ENCODE measurements at regions not wholly inside any gene's neighbourhood (a gene's known extent, or its start where the extent isn't known, plus 50 kb on each side); places are given as distances from the start of the nearest gene placed in this dataset.

DNA sequence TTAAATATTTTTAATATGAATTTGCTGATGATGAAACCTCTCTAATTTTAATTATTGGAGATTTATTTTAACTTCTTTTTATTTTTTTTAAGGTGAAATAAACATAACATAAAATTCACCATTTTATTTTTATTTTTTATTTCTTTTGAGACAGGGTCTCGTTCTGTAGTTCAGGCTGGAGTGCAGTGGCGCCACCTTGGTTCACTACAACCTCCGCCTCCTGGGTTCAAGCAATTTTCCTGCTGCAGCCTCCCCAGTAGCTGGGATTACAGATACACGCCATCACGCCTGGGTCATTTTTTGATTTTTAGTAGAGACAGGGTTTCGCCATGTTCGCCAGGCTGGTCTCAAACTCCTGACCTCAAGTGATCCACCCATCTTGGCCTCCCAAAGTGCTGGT lies 402.9 kb downstream of the PRR16 start:
- no peaks in the 10 kb centered on the region for H3K79me2 ChIP-seq (ENCODE audit: control insufficient read depth, insufficient read depth, low read length)
- ATAC-seq (ENCODE audit: low read depth) (no peak), DNase-seq (no peak)
- no peaks in the 10 kb centered on the region for H3K27me3 ChIP-seq (replicated peaks in 1 of 4; ENCODE audit: control extremely low read depth in 1 of 4, control insufficient read depth in 3 of 4, insufficient read depth in 4 of 4, low read length in 3 of 4)
- Mint-ChIP-seq H3K4me1 (no peaks in the 10 kb centered on the region), H3K27ac (no peak overlapping the region), H3K4me3 (no peak overlapping the region), H3K9me3 (ENCODE audit: insufficient read depth) (no peaks in the 10 kb centered on the region), H3K27me3 (no peaks in the 10 kb centered on the region)
- no peaks in the 10 kb centered on the region for H3K4me1 ChIP-seq (ENCODE audit: control insufficient read depth in 2 of 2, insufficient read depth in 2 of 2, low read length in 2 of 2)
- no peak overlapping the region for H3K27ac ChIP-seq (ENCODE audit: low read length in 2 of 2)
- H3K4me2 ChIP-seq (replicated peaks; ENCODE audit: low read depth, low read length, poor library complexity, severe bottlenecking): no peak overlapping the region
- TF ChIP-seq, protein P1, sequence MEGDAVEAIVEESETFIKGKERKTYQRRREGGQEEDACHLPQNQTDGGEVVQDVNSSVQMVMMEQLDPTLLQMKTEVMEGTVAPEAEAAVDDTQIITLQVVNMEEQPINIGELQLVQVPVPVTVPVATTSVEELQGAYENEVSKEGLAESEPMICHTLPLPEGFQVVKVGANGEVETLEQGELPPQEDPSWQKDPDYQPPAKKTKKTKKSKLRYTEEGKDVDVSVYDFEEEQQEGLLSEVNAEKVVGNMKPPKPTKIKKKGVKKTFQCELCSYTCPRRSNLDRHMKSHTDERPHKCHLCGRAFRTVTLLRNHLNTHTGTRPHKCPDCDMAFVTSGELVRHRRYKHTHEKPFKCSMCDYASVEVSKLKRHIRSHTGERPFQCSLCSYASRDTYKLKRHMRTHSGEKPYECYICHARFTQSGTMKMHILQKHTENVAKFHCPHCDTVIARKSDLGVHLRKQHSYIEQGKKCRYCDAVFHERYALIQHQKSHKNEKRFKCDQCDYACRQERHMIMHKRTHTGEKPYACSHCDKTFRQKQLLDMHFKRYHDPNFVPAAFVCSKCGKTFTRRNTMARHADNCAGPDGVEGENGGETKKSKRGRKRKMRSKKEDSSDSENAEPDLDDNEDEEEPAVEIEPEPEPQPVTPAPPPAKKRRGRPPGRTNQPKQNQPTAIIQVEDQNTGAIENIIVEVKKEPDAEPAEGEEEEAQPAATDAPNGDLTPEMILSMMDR (IDR thresholded peaks at IDR 0.05): no peak
- TF ChIP-seq EZH2 (IDR thresholded peaks at IDR 0.05; ENCODE audit: borderline replicate concordance, insufficient read depth, low read depth, low read length, poor library complexity, severe bottlenecking): no peak
- ChIA-PET CTCF (no interaction called here), POLR2A (no interaction called here)
- no peaks in the 10 kb centered on the region for H3K9me3 ChIP-seq (ENCODE audit: control extremely low read depth in 1 of 3, control insufficient read depth in 2 of 3, insufficient read depth in 1 of 3, low read length in 2 of 3)
- intact Hi-C loops (cut with micrococcal nuclease): no loop called here
- H3K36me3 ChIP-seq (replicated peaks in 1 of 2; ENCODE audit: control extremely low read depth in 1 of 2, control insufficient read depth in 1 of 2, extremely low read depth in 1 of 2, insufficient read depth in 2 of 2, low read length in 1 of 2): no peaks in the 10 kb centered on the region
- no peak overlapping the region for H2AFZ ChIP-seq (ENCODE audit: insufficient read depth, low read depth, low read length, poor library complexity, severe bottlenecking)
- H4K20me1 ChIP-seq (ENCODE audit: control insufficient read depth, insufficient read depth, low read length, poor library complexity, severe bottlenecking): no peaks in the 10 kb centered on the region
- 98% methylated on average over 7 of the region's 7 CpGs for WGBS (ENCODE audit: insufficient coverage)
- H3K4me3 ChIP-seq (ENCODE audit: control extremely low read depth in 1 of 5, extremely low read depth in 1 of 5, insufficient read depth in 1 of 5, low read depth in 2 of 5, low read length in 4 of 5): no peak overlapping the region
- no peak overlapping the region for H3K9ac ChIP-seq (ENCODE audit: low read length)

DNA sequence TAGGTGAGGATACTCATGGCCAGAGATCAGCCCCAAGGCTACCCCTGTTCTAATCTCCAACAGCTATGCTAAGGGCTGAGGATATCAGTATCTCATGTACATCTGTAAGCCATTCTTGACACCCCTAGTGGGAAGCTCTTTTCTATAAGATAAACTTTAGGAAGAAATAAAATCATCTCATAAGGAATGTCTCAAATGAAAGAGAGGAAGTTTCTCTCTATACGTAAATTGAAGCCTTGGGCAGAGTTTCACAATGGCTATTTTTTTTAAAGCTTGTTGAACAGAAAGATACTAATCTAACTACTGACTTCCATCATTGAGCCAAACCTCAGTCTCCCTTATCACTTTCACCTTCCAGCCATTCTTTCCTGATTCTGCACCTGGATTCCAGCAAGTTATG lies 405.7 kb downstream of the PRR16 start:
- ChIA-PET CTCF (no interaction called here), POLR2A (no interaction called here)
- no peak for TF ChIP-seq EZH2 (IDR thresholded peaks at IDR 0.05; ENCODE audit: borderline replicate concordance, insufficient read depth, low read depth, low read length, poor library complexity, severe bottlenecking)
- TF ChIP-seq, protein P1 (IDR thresholded peaks at IDR 0.05): no peak
- no peak overlapping the region for H3K27ac ChIP-seq (ENCODE audit: low read length in 2 of 2)
- no peak overlapping the region for H3K4me3 ChIP-seq (ENCODE audit: control extremely low read depth in 1 of 5, extremely low read depth in 1 of 5, insufficient read depth in 1 of 5, low read depth in 2 of 5, low read length in 4 of 5)
- Mint-ChIP-seq H3K27me3 (no peaks in the 10 kb centered on the region), H3K4me1 (no peaks in the 10 kb centered on the region), H3K4me3 (no peak overlapping the region), H3K27ac (no peak overlapping the region), H3K9me3 (ENCODE audit: insufficient read depth) (no peaks in the 10 kb centered on the region)
- H3K79me2 ChIP-seq (ENCODE audit: control insufficient read depth, insufficient read depth, low read length): no peaks in the 10 kb centered on the region
- H2AFZ ChIP-seq (ENCODE audit: insufficient read depth, low read depth, low read length, poor library complexity, severe bottlenecking): no peak overlapping the region
- no peaks in the 10 kb centered on the region for H4K20me1 ChIP-seq (ENCODE audit: control insufficient read depth, insufficient read depth, low read length, poor library complexity, severe bottlenecking)
- no peak overlapping the region for H3K4me2 ChIP-seq (replicated peaks; ENCODE audit: low read depth, low read length, poor library complexity, severe bottlenecking)
- H3K9ac ChIP-seq (ENCODE audit: low read length): no peak overlapping the region
- no peak for ATAC-seq (ENCODE audit: low read depth)
- no peaks in the 10 kb centered on the region for H3K36me3 ChIP-seq (replicated peaks in 1 of 2; ENCODE audit: control extremely low read depth in 1 of 2, control insufficient read depth in 1 of 2, extremely low read depth in 1 of 2, insufficient read depth in 2 of 2, low read length in 1 of 2)
- intact Hi-C loops (cut with micrococcal nuclease): no loop called here
- H3K4me1 ChIP-seq (ENCODE audit: control insufficient read depth in 2 of 2, insufficient read depth in 2 of 2, low read length in 2 of 2): no peaks in the 10 kb centered on the region
- no CpG with 5 or more reads among the region's 1 CpG for WGBS (ENCODE audit: insufficient coverage)
- no peaks in the 10 kb centered on the region for H3K27me3 ChIP-seq (replicated peaks in 1 of 4; ENCODE audit: control extremely low read depth in 1 of 4, control insufficient read depth in 3 of 4, insufficient read depth in 4 of 4, low read length in 3 of 4)
- no peaks in the 10 kb centered on the region for H3K9me3 ChIP-seq (ENCODE audit: control extremely low read depth in 1 of 3, control insufficient read depth in 2 of 3, insufficient read depth in 1 of 3, low read length in 2 of 3)
- no peak for DNase-seq

Data from B cell (primary cell).